HG03342 (cell line): ENCODE measurements at regions not wholly inside any gene's neighbourhood (a gene's known extent, or its start where the extent isn't known, plus 50 kb on each side); places are given as distances from the start of the nearest gene placed in this dataset.
A peak's percentile ranks its signal among the peaks of the same experiment; 100 is the strongest.
"Not testable (repeated sequence)": the region's sequence is repeated elsewhere in the genome, so short reads cannot be mapped to it uniquely, and the experiment has no call there.

Experiments used
- ATAC-seq: cut with Tn5 transposase; IDR thresholded peaks from one replicate; pipeline ENCODE4 v1.9.1; 2021; ENCODE audit warnings: mild to moderate bottlenecking, moderate library complexity; ENCODE audit not compliant: unreplicated experiment

DNA sequence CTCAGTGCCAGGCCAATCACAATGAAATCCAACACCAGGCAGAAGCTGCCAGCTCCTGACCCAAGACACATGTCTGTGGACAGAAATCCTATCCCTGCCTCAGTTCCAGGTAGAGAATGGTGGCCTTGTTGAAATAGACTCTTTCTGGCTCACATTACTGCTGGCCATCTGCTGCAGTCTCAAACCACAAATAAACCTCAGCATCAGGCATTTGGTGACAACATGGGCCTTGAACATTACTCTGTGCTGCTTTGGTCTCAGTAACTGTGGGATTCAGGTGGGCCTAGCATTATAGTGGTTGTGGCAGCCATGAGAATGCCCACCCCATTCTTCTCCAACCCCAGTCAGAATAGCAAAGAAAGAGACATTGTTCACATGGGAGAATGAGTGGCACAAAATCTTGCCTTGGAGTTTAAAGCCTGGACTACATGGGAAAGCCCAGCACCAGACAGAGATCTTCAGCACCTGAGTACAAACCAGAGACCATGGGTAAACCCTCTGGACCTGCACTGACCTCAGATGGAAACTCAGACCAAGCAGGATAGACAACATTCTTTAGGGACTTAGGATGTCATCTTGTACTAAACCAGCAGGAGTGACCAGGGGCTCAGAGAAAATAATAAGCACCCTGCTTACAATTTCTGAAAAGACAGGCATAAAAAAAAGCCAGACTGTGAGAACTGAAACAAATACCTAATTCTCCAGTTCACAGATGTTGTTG is 50.4 kb upstream of the TRAM1L1 start:
- ATAC-seq: no peak

DNA sequence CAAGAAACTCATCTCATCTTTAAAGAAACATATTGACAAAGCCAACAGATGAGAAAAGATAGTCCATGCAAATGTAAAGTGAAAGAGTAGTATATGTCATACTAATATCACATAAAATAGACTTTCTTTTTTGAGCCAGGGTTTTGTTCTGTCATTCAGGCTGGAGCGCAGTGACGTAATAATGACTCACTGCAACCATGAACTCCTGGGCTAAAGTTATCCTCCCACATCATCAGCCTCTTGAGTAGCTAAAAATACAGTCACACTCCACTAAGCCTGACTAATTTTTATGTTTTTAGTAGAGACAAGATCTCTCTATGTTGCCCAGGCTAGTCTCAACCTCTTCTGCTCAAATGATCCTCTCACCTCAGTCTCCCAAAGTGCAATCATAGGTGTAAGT is 51.8 kb upstream of the TRAM1L1 start:
- peak; percentile 64 for ATAC-seq

DNA sequence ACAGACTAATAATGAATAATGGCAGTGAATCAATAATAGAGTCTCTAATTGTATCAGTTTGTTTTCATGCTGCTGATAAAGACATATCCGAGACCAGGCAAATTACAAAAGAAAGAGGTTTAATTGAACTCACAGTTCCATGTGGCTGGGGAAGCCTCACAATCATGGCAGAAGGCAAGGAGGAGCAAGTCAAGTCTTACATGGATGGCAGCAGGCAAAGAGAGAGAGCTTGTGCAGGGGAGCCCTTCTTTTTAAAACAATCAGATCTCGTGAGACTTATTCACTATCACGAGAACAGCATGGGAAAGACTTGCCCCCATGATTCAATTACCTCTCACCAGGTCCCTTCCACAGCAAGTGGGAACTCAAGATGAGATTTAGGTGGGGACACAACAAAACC is 53.4 kb upstream of the TRAM1L1 start:
- ATAC-seq: not testable (repeated sequence)

DNA sequence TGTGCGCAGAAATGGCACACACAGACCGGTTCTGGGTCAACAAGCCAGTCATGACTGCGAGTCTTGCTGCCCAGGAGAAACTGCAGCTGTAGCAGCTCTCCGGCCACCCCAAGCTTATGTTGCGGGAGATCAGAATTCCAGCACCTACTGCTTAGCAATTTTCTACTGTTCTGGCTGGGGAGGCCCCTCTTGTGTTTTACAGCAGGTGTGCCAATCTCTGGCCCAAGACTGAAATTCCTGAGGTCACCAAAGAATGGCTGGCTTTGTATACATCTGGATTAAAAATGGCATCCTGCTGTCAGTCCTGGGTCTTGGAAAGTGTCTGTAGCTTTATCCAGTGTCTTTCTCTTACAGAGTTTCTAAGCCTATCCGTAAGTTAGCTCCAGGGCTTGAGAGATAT is 68.9 kb upstream of the TRAM1L1 start:
- no peak for ATAC-seq

DNA sequence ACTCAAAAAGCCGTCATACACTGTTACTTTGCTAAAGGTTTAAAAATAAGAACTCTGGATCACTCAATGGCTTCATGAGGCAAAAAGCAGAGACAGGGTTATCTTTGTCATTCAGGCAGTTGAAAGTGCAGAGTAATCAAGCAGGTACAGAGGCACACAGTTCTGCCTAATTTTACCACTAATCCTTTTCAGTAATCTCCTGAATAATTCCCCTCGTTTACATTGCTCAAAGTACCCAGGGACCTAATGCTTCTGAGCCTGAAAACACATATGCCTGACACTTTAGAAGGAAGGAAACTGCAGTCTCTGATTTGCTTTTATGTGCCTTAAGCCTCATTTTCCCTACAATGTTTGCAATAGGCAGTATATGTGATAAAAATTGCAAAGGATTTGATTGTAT is 71.4 kb upstream of the TRAM1L1 start:
- ATAC-seq: no peak

DNA sequence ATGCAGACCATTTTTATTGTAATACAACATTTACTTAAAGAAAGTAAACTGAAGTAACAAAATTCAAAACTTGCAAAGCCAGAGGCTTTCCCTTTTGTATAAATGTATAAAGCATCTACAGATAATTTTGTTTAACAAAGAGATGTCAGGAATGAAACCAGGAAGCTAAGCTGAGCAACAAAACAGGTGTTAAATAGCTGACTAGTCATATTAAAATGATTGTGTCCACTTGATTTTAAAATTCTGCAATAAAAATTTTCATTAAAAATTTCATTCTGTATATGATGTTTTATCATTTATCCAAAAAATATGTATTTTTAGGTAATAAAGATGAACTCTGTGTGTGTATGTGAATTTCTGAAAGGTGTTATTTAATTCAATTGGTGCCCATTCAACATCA is 72.0 kb upstream of the TRAM1L1 start:
- no peak for ATAC-seq

DNA sequence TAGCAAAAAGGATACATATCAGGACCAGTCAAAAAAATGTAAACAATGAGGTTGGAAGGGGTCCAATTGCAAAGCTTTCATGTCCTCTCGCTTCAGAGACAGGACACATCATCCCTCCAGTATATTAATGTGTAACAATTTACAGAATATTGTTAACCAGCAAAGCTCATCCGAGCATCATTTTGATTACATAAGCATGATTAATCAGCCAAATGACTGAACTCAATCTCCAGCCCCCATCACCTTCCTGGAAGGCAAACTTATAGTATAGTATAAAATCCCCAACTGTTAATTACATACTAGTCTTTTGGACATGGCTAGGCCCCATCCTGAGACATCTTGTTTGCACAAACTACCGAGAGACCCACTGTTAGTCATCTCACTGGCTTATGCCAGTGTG is 77.6 kb upstream of the TRAM1L1 start:
- ATAC-seq: no peak

DNA sequence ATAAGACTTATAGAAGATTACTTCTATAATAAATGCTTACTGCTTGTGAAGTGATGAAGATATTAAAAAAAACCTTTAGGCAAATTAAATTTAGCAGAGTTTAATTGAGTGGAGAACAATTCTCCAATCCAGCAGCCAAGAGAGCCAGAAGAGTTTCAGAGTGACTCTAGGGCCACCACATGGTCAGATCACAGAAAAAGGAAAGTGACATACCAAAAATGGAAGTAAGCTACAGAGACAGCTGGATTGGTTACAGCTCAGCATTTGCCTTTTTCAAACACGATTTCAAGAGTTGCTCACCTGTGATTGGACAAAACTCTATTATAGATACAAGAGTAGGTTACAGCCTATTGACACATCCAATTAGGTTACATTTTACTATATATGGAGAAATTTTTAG is 79.0 kb upstream of the TRAM1L1 start:
- peak; percentile 59 for ATAC-seq

DNA sequence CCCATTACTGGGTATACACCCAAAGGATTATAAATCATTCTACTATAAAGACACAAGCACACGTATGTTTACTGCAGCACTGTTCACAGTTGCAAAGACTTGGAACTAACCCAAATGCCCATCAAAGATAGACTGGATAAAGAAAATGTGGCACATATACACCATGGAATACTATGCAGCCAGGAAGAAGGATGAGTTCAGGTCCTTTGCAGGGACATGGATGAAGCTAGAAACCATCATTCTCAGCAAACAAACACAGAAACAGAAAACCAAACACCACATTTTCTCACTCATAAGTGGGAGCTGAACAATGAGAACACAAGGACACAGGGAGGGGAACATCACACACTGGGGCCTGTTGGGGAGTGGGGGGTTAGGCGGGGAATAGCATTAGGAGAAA is 90.0 kb upstream of the TRAM1L1 start:
- ATAC-seq: not testable (repeated sequence)

DNA sequence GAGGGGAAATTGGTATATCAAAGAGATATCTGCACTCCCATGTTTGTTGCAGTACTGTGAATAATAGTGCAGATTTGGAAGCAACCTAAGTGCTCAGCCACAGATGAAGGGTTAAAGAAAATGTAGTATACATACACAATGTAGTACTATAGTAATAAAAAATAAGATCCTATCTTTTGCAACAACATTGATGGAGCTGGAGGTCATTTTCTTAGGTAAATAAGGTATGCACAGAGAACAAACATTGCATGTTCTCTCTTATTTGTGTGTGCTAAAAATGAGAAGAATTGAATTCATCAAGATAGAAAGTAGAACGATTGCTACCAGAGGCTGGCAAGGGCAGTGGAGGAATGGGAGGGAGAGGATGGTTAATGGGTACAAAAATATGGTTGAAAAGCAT is 117.9 kb upstream of the TRAM1L1 start:
- no peak for ATAC-seq

DNA sequence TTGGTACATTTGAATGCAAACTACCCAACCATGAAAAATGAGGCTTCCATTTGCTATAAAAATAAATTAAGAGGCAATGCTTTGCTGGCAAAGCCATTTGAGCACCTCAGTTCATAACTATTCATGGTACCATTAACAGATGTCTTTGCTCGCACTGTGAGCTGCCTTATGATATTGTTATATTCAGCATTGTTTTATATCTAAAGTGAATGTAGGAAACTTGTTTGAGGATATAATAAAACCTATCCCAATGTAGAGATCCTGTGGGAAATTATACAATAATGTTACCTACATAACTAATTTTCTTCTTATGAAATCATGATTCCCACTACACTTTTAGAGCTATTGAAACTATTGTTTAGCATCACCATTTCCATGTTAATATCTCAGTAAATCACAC is 125.2 kb upstream of the TRAM1L1 start:
- no peak for ATAC-seq

DNA sequence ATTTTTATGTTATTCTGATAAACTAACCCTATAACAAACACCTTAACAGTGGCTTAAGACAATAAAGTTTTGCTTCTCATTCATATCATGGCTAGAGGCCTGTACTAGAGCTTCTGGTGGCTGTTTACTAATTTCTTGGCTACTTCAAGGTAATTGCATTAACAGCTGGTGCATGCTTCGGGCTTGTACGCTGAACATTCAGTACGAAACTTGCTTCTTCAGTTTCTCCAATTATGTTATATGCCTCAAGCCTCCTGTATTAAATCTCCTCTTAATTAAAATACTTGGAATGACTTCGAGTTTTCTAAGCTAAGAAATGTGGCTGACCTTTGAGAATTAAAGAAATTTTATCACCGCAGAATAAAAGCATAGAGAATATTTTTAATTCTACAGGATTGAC is 138.9 kb upstream of the TRAM1L1 start:
- no peak for ATAC-seq

DNA sequence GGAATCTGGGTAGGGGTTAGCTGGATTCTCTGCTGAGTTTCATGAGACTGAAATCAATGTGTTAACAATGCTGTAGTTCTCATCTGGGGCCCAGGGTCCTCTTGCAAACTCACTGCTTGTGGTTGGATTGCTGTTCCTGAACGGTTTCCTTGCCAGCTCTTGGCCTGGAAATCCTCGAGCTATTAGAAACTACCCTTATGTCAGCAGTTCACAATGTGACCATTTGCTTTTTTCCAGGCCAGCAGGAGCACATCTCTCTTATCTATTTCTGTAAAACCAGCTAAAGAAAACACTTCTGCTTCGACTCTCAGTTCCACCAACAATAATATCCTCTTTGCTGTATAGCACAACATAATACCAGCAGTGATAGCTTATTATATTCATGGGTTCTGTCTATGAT is 140.1 kb upstream of the TRAM1L1 start:
- ATAC-seq: no peak

DNA sequence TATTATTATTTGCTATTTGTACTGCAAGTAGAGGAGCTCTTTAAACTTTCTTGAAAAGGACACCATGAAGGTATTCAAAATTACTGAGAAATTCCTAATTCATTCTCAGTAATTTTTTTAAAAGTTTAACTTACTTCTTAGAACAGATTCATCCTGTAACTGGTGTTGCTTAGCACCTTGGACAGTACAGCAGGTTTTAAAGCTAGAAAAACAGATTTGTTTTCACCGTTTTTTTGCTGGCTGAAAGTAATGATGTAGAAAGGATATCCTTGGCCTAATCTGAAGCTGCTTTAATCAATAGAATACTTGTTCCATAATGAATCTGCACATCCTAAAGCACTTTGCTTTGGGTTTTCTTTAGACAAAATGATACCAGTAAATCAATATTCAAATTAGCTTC is 142.5 kb upstream of the TRAM1L1 start:
- ATAC-seq: no peak

DNA sequence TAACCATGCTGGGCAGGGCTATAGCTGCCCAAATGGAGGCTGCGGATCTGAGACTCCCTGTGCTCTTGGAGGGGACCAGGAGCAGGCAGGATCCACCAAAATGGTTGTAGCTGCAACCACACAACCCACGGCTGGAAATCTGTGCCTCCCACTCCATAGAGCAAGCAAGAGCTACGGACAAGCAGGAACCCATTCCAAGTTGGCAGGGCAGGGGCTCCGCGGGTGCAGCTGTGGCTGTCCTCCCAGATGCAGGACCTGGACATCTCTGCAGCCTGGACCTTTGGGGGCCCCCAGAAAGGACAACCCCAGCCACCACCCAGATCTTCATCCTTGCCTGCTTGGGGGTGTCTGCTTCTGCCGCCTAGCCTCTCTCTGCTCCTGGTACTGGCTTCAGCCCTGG is 154.1 kb upstream of the TRAM1L1 start:
- no peak for ATAC-seq

DNA sequence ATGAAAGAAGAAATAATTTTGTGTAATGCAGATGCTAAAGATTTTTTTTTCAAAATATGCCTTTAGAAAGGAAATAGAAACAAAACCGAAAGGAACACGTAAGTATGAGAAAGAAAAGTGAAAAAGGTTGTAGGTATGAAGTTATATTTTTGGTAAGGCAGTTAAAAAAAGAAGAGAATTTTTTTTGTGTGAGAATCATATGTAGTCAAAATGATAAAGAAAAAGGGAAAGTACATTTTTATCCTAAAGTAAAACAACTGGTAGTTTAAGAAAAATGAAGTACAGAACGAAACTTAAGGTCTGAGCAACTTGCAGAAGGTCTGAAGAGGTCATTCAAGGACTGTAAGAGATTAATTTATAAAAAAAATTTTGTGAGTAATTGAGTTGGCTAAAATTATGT is 164.0 kb upstream of the TRAM1L1 start:
- ATAC-seq: peak; percentile 93

DNA sequence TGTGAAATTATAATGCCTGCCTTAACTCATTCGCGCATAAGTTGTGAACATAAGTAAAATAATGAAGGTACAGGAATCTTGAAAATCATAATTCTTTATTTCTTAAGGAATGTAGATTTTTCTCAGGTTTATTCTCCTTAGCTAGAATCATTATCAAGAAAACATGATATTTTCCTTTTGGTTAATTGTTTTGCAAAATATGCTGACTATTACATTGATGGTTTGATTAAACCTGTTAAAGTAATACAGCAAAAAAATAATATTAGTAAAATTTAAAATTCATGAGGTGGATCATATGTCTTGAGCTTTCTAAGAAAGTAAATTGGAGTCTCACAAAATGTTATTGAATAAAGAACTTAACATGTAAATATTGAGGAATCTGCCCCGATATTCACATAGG is 178.7 kb upstream of the TRAM1L1 start:
- no peak for ATAC-seq

DNA sequence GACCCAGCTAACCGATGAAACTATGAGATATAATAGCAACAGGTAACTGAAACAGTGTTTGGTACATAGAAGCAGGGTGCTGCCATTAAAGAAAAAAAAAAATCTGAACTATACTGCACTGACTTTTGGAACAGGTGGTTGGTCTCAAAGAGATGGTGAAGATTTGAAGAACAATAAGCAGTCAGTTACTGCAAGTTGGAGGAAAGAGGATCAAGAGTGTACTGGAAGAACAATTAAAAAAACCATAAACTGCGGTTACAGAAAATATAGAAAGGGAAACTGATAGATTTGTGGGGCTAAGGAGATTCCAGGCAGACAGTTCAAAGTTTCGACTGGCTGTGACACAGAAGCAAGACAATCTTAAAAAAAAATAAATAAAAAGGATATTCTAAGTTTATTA is 181.9 kb upstream of the TRAM1L1 start:
- no peak for ATAC-seq

DNA sequence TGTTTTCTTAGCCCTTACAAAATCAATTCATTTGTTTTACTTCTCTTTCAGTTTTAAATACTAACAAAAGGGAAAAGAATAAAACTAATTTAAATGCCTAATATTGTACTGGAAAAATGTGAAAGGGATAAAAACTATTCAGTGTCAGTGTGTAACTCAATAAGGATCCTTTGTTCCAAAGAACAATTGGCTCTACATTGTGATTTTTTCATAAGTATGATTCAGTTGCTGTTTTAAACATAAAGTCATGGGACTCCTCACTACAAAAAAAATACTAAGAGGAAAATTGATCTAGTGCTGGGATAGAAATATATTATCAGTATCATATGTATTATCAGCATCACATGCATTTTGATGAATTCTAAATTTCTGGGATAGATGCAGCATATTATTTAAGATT is 199.4 kb upstream of the TRAM1L1 start:
- no peak for ATAC-seq

DNA sequence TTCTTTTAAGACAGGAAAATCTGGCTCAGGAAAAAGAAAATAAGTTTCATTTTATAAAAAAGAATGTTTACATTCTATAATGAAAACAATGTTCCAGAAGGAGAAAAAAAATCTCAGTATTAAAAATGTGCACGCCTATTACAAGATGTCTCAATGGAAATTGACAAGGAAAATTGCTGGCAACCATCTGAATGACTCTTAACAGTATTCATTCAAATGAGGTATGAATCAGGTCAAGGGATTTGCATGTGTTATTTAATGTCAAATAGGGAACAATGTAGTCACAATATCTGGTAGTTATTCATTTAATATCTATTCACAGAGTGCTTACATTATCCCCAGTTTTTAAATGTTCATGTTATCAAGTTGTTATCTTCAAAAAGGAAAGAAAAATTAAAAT is 208.4 kb upstream of the TRAM1L1 start:
- ATAC-seq: no peak

DNA sequence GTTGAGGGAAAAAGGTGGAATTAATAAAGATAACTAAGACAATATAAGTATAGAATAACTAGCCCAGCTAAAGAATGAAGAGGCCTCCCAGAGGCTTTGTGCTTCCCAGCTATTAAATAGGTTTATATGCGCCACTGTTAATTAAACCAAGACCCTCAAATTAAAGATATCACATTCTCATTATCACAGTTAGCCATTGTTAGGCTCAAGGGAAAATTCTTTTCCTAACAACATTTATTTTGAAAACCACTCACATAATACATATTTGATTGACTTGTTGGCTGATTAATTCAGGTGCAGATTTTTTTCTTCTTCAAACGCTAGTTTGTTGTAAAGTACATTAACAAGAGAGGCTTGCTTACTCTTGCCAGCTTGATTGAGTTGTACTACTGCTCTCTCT is 216.8 kb upstream of the TRAM1L1 start:
- no peak for ATAC-seq

DNA sequence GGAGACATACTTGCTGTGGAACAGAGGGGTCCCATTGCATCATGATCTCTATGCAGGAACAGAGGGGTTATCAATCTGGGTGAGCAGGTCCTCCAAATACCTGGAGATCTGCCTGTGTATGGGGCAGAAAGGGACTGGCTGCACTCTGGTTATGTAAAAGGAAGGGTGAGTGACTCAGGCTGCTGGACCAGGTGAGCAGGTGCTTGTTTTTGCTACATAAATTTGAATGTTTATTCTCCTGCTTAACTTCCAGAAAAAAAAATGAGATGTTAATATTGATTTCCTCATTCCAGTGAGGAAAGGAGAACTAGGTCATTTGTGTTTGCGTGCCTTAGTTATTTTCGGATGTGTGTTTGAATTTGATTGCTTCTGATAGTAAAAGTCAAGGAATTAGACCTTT is 225.8 kb upstream of the TRAM1L1 start:
- no peak for ATAC-seq

DNA sequence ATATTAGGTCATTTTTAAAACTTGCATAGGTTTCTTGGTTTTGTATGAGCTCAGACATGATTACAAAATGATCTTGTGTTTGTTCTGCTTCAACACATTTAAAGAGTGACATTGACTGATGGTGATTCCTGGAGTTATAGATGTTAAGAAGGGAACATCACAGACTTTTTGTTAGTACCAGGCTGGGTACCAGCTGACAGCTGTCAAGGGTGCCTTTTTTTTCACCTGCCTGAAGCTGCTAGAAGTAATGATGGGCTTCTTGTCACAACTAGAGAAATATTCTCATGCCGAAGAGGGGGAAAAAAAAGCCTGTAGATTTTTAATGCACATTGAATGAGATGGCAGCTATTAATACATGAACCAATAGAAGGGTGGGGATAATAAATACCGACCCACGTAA is 226.6 kb upstream of the TRAM1L1 start:
- ATAC-seq: no peak
